ENCODE measurements at regions not wholly inside any gene's neighbourhood (a gene's known extent, or its start where the extent isn't known, plus 50 kb on each side); places are given as distances from the start of the nearest gene placed in this dataset.

GRCh38 chr2:39932198-39932597 lies 153.1 kb upstream of the THUMPD2 start:
- H3K23me2 ChIP-seq (ENCODE audit: low read depth, low read length) = no peaks in the 10 kb centered on the region
- TF ChIP-seq POU5F1 (IDR thresholded peaks at IDR 0.05; ENCODE audit: low read depth, low read length) = no peak
- H2BK5ac ChIP-seq (ENCODE audit: low read depth, low read length) = no peak overlapping the region
- no peaks in the 10 kb centered on the region for H3K27me3 ChIP-seq (replicated peaks in 1 of 4; ENCODE audit: control insufficient read depth in 3 of 4, extremely low read depth in 1 of 4, insufficient read depth in 3 of 4, low read length in 3 of 4)
- no peak overlapping the region for H4K5ac ChIP-seq (ENCODE audit: insufficient read length, low read depth, low read length)
- H3K79me1 ChIP-seq (ENCODE audit: low read depth, low read length) = no peaks in the 10 kb centered on the region
- H3K4me1 ChIP-seq (replicated peaks in 1 of 4; ENCODE audit: control insufficient read depth in 3 of 4, insufficient read depth in 4 of 4, low read length in 3 of 4) = no peaks in the 10 kb centered on the region
- no peak overlapping the region for H3K4me2 ChIP-seq (ENCODE audit: insufficient read depth in 1 of 2, low read depth in 2 of 2, low read length in 2 of 2)
- no peak overlapping the region for H3K18ac ChIP-seq (ENCODE audit: extremely low read depth, low read length)
- H2BK120ac ChIP-seq (replicated peaks; ENCODE audit: low read depth, low read length) = no peak overlapping the region
- FAIRE-seq (no peak), DNase-seq (ENCODE audit: low read depth in 1 of 2, low spot score in 2 of 2) (no peak)
- no peak overlapping the region for H2BK20ac ChIP-seq (ENCODE audit: low read length)
- no peak overlapping the region for H3K56ac ChIP-seq (replicated peaks; ENCODE audit: insufficient read length, low read depth, low read length)
- WGBS, 2 experiments (ENCODE audit: extremely low coverage in 1 of 2, insufficient coverage in 1 of 2, insufficient read length in 1 of 2, insufficient replicate concordance in 2 of 2, low coverage in 1 of 2, low lambda C conversion rate in 2 of 2, missing lambda C conversion rate in 1 of 2) = 87% methylated on average over 3 of the region's 3 CpGs; no CpG with 5 or more reads in 1 of the 2 experiments
- no peaks in the 10 kb centered on the region for H3K9me3 ChIP-seq (ENCODE audit: insufficient read depth in 2 of 2, low read depth in 1 of 2, low read length in 1 of 2)
- no peak overlapping the region for H3K9ac ChIP-seq (replicated peaks in 1 of 4; ENCODE audit: extremely low read depth in 1 of 4, low read depth in 3 of 4, low read length in 3 of 4)
- ChIA-PET CTCF (ENCODE audit: partially characterized antibody) (no interaction called here), POLR2A (ENCODE audit: partially characterized antibody) (no interaction called here)
- no peaks in the 10 kb centered on the region for H4K20me1 ChIP-seq (replicated peaks in 1 of 2; ENCODE audit: control insufficient read depth in 1 of 2, insufficient read depth in 2 of 2, low read length in 2 of 2)
- no peaks in the 10 kb centered on the region for H3K36me3 ChIP-seq (ENCODE audit: control insufficient read depth in 2 of 4, insufficient read depth in 4 of 4, low read length in 3 of 4)
- H2AFZ ChIP-seq (ENCODE audit: low read length) = no peak overlapping the region
- H4K8ac ChIP-seq (ENCODE audit: extremely low read depth, insufficient read depth, low read length) = no peak overlapping the region
- H3K23ac ChIP-seq (ENCODE audit: insufficient read length) = no peak overlapping the region
- H2BK15ac ChIP-seq (ENCODE audit: low read length) = no peak overlapping the region
- H2BK12ac ChIP-seq (ENCODE audit: low read depth, low read length) = no peak overlapping the region
- no peak overlapping the region for H3K14ac ChIP-seq (ENCODE audit: insufficient read length)
- H3K4ac ChIP-seq (replicated peaks; ENCODE audit: insufficient read length, low read depth, low read length) = no peak overlapping the region
- no peak overlapping the region for H4K91ac ChIP-seq (replicated peaks; ENCODE audit: insufficient read length, low read length)
- no peak overlapping the region for H3K27ac ChIP-seq (ENCODE audit: low read depth, low read length)
- H3K4me3 ChIP-seq (ENCODE audit: extremely low read depth in 1 of 4, insufficient read depth in 2 of 4, low read depth in 3 of 4, low read length in 4 of 4) = no peak overlapping the region
- H2AK5ac ChIP-seq (ENCODE audit: low read depth, low read length) = no peak overlapping the region
- H3K79me2 ChIP-seq (ENCODE audit: control insufficient read depth in 1 of 2, insufficient read depth in 2 of 2, low read length in 2 of 2) = no peaks in the 10 kb centered on the region

Data from H1 (cell line).